ENCODE measurements at regions not wholly inside any gene's neighbourhood (a gene's known extent, or its start where the extent isn't known, plus 50 kb on each side); places are given as distances from the start of the nearest gene placed in this dataset.

DNA sequence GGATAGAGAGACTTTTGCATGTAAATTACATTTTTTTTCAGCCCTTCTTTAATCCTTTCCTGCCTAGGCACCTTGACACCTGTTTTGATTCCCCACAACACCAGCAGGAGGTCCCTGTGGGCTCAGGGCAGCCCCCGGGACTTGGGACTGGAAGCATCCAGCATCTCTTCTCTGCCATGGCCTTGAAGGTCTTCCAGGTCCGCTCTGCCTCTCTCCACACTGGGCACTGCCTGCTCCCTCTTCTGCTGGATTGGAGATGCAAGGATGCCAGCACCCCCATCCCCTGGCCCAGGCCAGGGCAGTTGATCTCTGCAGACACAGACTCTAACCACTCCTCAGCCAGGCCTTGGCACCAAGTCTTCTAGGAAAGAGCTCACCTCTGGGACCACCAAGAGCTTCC, 134.5 kb upstream of the C14orf180 start:
- ChIA-PET POLR2A (no interaction called here), CTCF (no interaction called here)
- DNase-seq (ENCODE audit: extremely low spot score): no peak
- TF ChIP-seq, protein P1, sequence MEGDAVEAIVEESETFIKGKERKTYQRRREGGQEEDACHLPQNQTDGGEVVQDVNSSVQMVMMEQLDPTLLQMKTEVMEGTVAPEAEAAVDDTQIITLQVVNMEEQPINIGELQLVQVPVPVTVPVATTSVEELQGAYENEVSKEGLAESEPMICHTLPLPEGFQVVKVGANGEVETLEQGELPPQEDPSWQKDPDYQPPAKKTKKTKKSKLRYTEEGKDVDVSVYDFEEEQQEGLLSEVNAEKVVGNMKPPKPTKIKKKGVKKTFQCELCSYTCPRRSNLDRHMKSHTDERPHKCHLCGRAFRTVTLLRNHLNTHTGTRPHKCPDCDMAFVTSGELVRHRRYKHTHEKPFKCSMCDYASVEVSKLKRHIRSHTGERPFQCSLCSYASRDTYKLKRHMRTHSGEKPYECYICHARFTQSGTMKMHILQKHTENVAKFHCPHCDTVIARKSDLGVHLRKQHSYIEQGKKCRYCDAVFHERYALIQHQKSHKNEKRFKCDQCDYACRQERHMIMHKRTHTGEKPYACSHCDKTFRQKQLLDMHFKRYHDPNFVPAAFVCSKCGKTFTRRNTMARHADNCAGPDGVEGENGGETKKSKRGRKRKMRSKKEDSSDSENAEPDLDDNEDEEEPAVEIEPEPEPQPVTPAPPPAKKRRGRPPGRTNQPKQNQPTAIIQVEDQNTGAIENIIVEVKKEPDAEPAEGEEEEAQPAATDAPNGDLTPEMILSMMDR (IDR thresholded peaks at IDR 0.05; ENCODE audit: control extremely low read depth, extremely low read depth, low read depth, missing control alignments): no peak

DNA sequence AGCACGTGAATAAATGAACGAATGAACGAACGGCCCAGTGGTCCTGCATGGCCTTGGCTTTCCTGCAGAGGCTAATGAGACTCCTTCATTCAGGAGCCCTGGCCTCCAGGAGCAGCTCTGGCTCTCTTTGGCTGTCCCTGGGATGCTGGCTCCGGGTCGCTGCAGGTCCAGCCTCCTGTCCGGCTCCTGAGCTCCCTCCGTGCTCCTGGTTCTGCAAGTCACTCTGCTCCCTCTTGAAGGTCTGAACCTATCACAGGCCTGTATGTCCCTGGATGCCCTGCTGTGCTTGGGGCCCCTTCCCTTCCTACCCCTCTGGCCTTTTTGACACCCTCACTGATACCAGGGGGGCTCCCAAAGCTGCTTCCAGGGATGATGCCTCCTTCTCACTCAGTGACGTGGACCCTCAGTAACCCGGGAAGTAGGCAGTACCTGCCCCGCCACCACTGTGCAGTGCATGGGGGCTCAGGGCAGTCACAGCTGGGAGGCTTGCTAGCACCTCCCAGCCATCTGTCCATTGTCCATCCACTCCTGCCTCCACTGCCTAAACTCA, 133.7 kb upstream of the C14orf180 start:
- ChIA-PET POLR2A (no interaction called here), CTCF (no interaction called here)
- DNase-seq (ENCODE audit: extremely low spot score): no peak
- TF ChIP-seq, protein P1 (IDR thresholded peaks at IDR 0.05; ENCODE audit: control extremely low read depth, extremely low read depth, low read depth, missing control alignments): no peak

DNA sequence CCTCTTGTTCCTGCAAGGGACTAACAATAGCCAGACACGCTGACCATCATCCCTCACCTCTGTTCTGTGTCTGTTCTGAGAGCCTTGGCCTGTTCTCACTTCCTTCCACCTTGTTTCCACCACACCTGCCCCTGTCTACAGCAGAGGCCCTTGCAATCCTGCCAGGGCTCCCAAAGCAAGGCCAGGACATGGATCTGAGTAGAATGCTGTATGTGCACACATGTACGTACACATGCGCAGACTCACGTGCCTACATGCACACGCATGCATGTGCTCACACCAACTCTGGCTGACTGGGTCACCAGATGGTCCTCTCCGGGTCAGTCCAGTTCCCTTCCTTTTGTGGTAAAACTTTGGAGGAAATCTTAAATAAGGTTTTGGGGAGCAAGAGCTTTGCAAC, 133.0 kb upstream of the C14orf180 start:
- TF ChIP-seq, protein P1 (IDR thresholded peaks at IDR 0.05; ENCODE audit: control extremely low read depth, extremely low read depth, low read depth, missing control alignments): no peak
- ChIA-PET POLR2A (no interaction called here), CTCF (no interaction called here)
- no peak for DNase-seq (ENCODE audit: extremely low spot score)

DNA sequence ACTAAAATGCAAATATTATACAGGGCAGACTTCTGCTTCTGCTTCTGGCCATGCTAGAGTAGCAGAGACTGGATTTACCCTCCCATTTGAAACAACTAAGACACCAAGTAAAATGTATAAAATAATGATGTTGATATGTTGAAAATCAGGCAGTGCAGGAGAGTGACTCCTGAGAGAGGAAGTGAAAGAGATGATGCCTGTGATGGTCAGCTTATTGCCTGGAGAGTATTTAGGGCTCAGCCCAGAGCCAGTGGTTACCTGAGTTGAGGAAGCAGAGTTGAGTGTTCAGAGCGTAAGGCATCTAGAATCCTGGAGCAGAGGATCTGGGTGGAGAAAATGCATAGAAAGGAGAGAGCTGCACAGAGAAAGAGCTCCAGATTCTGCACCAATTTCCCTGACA, 131.8 kb upstream of the C14orf180 start:
- TF ChIP-seq, protein P1 (IDR thresholded peaks at IDR 0.05; ENCODE audit: control extremely low read depth, extremely low read depth, low read depth, missing control alignments): no peak
- CTCF ChIA-PET: no interaction called here
- POLR2A ChIA-PET: no interaction called here
- DNase-seq (ENCODE audit: extremely low spot score): no peak

DNA sequence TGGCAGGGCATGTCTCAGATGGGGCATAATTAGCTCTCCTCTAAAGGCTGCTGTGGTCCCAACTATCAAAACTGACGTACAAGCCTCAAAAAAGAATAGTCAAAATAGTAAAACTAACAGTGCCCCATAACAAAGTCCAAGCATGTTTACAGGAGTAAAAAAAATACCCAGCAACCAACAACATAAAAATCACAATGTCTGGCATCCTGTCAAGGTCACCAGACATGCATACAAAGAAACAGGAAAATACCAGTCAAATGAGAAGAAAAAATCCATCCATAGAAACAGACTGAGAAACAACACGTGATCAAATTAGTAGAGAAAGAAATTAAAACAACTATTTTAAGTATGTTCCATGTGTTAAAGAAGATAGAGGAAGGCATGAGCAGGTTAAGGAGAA, 131.2 kb upstream of the C14orf180 start:
- POLR2A ChIA-PET: no interaction called here
- TF ChIP-seq, protein P1 (IDR thresholded peaks at IDR 0.05; ENCODE audit: control extremely low read depth, extremely low read depth, low read depth, missing control alignments): no peak
- no peak for DNase-seq (ENCODE audit: extremely low spot score)
- CTCF ChIA-PET: no interaction called here

DNA sequence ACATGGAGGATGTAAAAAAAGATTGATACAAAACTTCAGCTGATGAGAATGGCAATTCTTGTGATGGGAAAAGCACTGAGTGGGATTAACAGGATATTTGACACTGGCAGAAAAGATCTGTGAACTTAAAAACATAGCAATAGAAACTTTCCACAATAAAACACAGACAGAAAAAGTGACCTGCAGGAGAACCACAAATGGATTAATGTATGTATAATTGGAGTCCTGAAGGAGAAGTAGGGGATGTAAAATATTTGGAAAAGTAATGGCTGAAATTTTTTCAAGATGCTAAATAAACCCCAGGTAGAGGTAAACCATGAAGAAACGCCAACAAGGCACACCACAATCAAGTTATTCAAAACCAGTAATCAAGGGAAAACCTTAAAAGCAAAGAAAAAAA, 130.8 kb upstream of the C14orf180 start:
- POLR2A ChIA-PET: no interaction called here
- TF ChIP-seq, protein P1 (IDR thresholded peaks at IDR 0.05; ENCODE audit: control extremely low read depth, extremely low read depth, low read depth, missing control alignments): no peak
- DNase-seq (ENCODE audit: extremely low spot score): no peak
- CTCF ChIA-PET: no interaction called here
